Body of pancreas (tissue), 4 donors: ENCODE measurements at regions not wholly inside any gene's neighbourhood (a gene's known extent, or its start where the extent isn't known, plus 50 kb on each side); places are given as distances from the start of the nearest gene placed in this dataset.

ENCODE experiments used
- POLR2A ChIP-seq, 3 donors: fragments of 450-650 bp; IDR thresholded peaks; one replicate each; pipeline ENCODE4 v1.6.1; 2016; ENCODE audit warnings: antibody characterized with exemption in 3 of 3, mild to moderate bottlenecking in 2 of 3
- TF ChIP-seq, protein P1 (sequence below), 7 experiments: fragments of 450-650 bp in 4 of 7; fragments of 200-600 bp in 3 of 7; sonication (generic) in 3 of 7; IDR thresholded peaks; one replicate each; pipeline ENCODE4 v1.5.1; 2016 to 2019; ENCODE audit warnings: antibody characterized with exemption in 7 of 7

GRCh38 chr11:95548416-95548815 lies 241.2 kb downstream of the FAM76B start:
- TF ChIP-seq, protein P1, sequence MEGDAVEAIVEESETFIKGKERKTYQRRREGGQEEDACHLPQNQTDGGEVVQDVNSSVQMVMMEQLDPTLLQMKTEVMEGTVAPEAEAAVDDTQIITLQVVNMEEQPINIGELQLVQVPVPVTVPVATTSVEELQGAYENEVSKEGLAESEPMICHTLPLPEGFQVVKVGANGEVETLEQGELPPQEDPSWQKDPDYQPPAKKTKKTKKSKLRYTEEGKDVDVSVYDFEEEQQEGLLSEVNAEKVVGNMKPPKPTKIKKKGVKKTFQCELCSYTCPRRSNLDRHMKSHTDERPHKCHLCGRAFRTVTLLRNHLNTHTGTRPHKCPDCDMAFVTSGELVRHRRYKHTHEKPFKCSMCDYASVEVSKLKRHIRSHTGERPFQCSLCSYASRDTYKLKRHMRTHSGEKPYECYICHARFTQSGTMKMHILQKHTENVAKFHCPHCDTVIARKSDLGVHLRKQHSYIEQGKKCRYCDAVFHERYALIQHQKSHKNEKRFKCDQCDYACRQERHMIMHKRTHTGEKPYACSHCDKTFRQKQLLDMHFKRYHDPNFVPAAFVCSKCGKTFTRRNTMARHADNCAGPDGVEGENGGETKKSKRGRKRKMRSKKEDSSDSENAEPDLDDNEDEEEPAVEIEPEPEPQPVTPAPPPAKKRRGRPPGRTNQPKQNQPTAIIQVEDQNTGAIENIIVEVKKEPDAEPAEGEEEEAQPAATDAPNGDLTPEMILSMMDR (IDR thresholded peaks at IDR 0.05): no peak
- TF ChIP-seq POLR2A (IDR thresholded peaks at IDR 0.05): no peak
